Neural cell (in vitro differentiated cells): ENCODE measurements at regions not wholly inside any gene's neighbourhood (a gene's known extent, or its start where the extent isn't known, plus 50 kb on each side); places are given as distances from the start of the nearest gene placed in this dataset.

ENCODE experiments used
- H2AFZ ChIP-seq: fragments of 200-600, 300-800 bp; sonication (generic), shearing (Covaris generic); 2 replicates; pipeline ENCODE4 v1.6.0; 2014; ENCODE audit warnings: low read depth, mild to moderate bottlenecking, antibody characterized with exemption, low read length, moderate library complexity
- H3F3A ChIP-seq: fragments of 200-600 bp; shearing (Covaris generic); 2 replicates; pipeline ENCODE4 v1.6.1; 2016; ENCODE audit warnings: mild to moderate bottlenecking, moderate library complexity, mixed read lengths, antibody characterized with exemption, low read length; ENCODE audit not compliant: insufficient read depth, poor library complexity, severe bottlenecking
- H3K27ac ChIP-seq: fragments of 200-600, 300-800 bp; sonication (generic), shearing (Covaris generic); 2 replicates; pipeline ENCODE4 v1.5.1; 2014; ENCODE audit warnings: mild to moderate bottlenecking, low read length, moderate library complexity
- H3K27me3 ChIP-seq: fragments of 300-800, 200-600 bp; sonication (generic), shearing (Covaris generic); 2 replicates; pipeline ENCODE4 v1.6.0; 2014; ENCODE audit warnings: mild to moderate bottlenecking, low read depth, low read length, moderate library complexity; ENCODE audit not compliant: insufficient read depth
- H3K36me3 ChIP-seq: fragments of 300-800, 200-600 bp; sonication (generic), shearing (Covaris generic); 2 replicates; pipeline ENCODE4 v1.5.1; 2014; ENCODE audit warnings: mild to moderate bottlenecking, antibody characterized with exemption, low read length, moderate library complexity; ENCODE audit not compliant: insufficient read depth
- H3K4me2 ChIP-seq: fragments of 300-800, 200-600 bp; sonication (generic), shearing (Covaris generic); 2 replicates; pipeline ENCODE4 v1.6.0; 2014; ENCODE audit warnings: mild to moderate bottlenecking, low read length
- H3K4me3 ChIP-seq: fragments of 300-800, 200-600 bp; sonication (generic), shearing (Covaris generic); 2 replicates; pipeline ENCODE4 v1.5.1; 2014; ENCODE audit warnings: mild to moderate bottlenecking, low read length, moderate library complexity
- H3K79me2 ChIP-seq: fragments of 200-600 bp; shearing (Covaris generic); replicated peaks from 2 replicates; pipeline ENCODE4 v1.6.0; 2014; ENCODE audit warnings: mild to moderate bottlenecking, low read length, moderate library complexity; ENCODE audit not compliant: insufficient read depth
- H3K9ac ChIP-seq: fragments of 300-800, 200-600 bp; sonication (generic), shearing (Covaris generic); 2 replicates; pipeline ENCODE4 v1.6.1; 2016; ENCODE audit warnings: mild to moderate bottlenecking, low read length, mixed read lengths
- H3K9me2 ChIP-seq: fragments of 200-600 bp; shearing (Covaris generic); 2 replicates; pipeline ENCODE4 v1.6.1; 2016; ENCODE audit warnings: mild to moderate bottlenecking, low read length, mixed read lengths; ENCODE audit not compliant: insufficient read depth
- H3K9me3 ChIP-seq: fragments of 200-600, 300-800 bp; sonication (generic), shearing (Covaris generic); 2 replicates; pipeline ENCODE4 v1.6.1; 2016; ENCODE audit warnings: mild to moderate bottlenecking, mixed run types, low read length, moderate library complexity, mixed read lengths
- H4K20me1 ChIP-seq: fragments of 200-600 bp; shearing (Covaris generic); 2 replicates; pipeline ENCODE4 v1.6.1; 2016; ENCODE audit warnings: mild to moderate bottlenecking, mixed run types; ENCODE audit not compliant: insufficient read depth
- CTCF ChIP-seq: fragments of 450-650 bp; IDR thresholded peaks from 2 replicates; pipeline ENCODE4 v1.5.1; 2014; ENCODE audit warnings: antibody characterized with exemption, mild to moderate bottlenecking, moderate library complexity; ENCODE audit not compliant: poor library complexity, severe bottlenecking
- EP300 ChIP-seq: fragments of 450-650 bp; conservative IDR thresholded peaks from 2 replicates; pipeline ENCODE4 v1.6.1; 2014; ENCODE audit warnings: antibody characterized with exemption, mild to moderate bottlenecking, moderate library complexity; ENCODE audit not compliant: poor library complexity, severe bottlenecking
- EZH2 ChIP-seq: fragments of 200-600, 300-800 bp; shearing (Covaris generic), sonication (generic); IDR thresholded peaks from 2 replicates; pipeline ENCODE4 v1.6.1; 2014; ENCODE audit warnings: antibody characterized with exemption, low read length, borderline replicate concordance, mild to moderate bottlenecking; ENCODE audit not compliant: insufficient read depth, poor library complexity, severe bottlenecking
- MXI1 ChIP-seq: fragments of 450-650 bp; conservative IDR thresholded peaks from 2 replicates; pipeline ENCODE4 v1.6.1; 2014; ENCODE audit warnings: antibody characterized with exemption, mild to moderate bottlenecking; ENCODE audit not compliant: poor library complexity, severe bottlenecking
- POLR2AphosphoS5 ChIP-seq: IDR thresholded peaks from 2 replicates; pipeline ENCODE4 v1.6.1; 2012
- RAD21 ChIP-seq: fragments of 450-650 bp; conservative IDR thresholded peaks from 2 replicates; pipeline ENCODE4 v1.6.1; 2014; ENCODE audit warnings: antibody characterized with exemption, mild to moderate bottlenecking, moderate library complexity
- SMC3 ChIP-seq: fragments of 450-650 bp; conservative IDR thresholded peaks from 2 replicates; pipeline ENCODE4 v1.6.1; 2014; ENCODE audit warnings: antibody characterized with exemption, mild to moderate bottlenecking, moderate library complexity; ENCODE audit not compliant: poor library complexity
- TAF1 ChIP-seq: IDR thresholded peaks from 2 replicates; pipeline ENCODE4 v1.6.1; 2012; ENCODE audit warnings: low read depth
- TF ChIP-seq, protein P1 (sequence below): IDR thresholded peaks from 2 replicates; pipeline ENCODE4 v1.6.1; 2012; ENCODE audit warnings: borderline replicate concordance

- Histone ChIP-seq H3K36me3 (no peaks in the 10 kb centered on the region), H3F3A (no peaks in the 10 kb centered on the region), H3K9me3 (no peaks in the 10 kb centered on the region), H4K20me1 (no peaks in the 10 kb centered on the region), H3K9me2 (no peaks in the 10 kb centered on the region), H3K4me3 (no peak overlapping the region), H3K4me2 (no peak overlapping the region), H2AFZ (no peak overlapping the region), H3K79me2 (no peaks in the 10 kb centered on the region), H3K27ac (no peak overlapping the region), H3K9ac (no peak overlapping the region), H3K27me3 (no peaks in the 10 kb centered on the region)
- TF ChIP-seq POLR2AphosphoS5 (no peak), CTCF (no peak), EZH2 (no peak), EP300 (no peak), MXI1 (no peak), TAF1 (no peak), SMC3 (no peak)
- TF ChIP-seq, protein P1, sequence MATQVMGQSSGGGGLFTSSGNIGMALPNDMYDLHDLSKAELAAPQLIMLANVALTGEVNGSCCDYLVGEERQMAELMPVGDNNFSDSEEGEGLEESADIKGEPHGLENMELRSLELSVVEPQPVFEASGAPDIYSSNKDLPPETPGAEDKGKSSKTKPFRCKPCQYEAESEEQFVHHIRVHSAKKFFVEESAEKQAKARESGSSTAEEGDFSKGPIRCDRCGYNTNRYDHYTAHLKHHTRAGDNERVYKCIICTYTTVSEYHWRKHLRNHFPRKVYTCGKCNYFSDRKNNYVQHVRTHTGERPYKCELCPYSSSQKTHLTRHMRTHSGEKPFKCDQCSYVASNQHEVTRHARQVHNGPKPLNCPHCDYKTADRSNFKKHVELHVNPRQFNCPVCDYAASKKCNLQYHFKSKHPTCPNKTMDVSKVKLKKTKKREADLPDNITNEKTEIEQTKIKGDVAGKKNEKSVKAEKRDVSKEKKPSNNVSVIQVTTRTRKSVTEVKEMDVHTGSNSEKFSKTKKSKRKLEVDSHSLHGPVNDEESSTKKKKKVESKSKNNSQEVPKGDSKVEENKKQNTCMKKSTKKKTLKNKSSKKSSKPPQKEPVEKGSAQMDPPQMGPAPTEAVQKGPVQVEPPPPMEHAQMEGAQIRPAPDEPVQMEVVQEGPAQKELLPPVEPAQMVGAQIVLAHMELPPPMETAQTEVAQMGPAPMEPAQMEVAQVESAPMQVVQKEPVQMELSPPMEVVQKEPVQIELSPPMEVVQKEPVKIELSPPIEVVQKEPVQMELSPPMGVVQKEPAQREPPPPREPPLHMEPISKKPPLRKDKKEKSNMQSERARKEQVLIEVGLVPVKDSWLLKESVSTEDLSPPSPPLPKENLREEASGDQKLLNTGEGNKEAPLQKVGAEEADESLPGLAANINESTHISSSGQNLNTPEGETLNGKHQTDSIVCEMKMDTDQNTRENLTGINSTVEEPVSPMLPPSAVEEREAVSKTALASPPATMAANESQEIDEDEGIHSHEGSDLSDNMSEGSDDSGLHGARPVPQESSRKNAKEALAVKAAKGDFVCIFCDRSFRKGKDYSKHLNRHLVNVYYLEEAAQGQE, result no peak
Measured at GRCh38 chr7:37534893-37535610, 86.4 kb upstream of the ELMO1 start.

DNA sequence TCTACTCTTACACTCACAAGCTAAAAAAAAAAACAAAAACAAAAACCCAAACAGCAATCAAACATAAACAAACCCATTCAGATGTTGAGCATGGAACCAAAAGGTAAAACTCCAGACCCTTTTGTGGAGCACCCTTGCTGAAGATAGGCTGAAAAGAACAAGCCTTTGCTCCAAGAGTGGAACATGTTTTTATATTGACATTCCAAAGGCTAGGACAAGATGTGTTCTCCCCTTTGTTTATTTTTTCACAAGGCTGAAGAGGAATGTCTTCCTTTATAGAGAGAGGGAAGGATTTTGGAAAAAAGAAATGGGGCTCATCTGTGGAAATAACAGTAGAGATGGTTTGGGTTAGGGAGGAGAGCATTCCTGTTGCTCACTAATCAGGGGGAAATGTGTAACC is 87.2 kb upstream of the ELMO1 start:
- no peak for TF ChIP-seq EP300
- no peak for TF ChIP-seq POLR2AphosphoS5
- TF ChIP-seq TAF1, result no peak
- TF ChIP-seq, protein P1, result no peak
- TF ChIP-seq CTCF, result no peak
- TF ChIP-seq SMC3, result no peak
- no peak for TF ChIP-seq MXI1
- TF ChIP-seq RAD21, result no peak
- TF ChIP-seq EZH2, result no peak
- H3K9me2 ChIP-seq, result no peaks in the 10 kb centered on the region
- H3K4me2 ChIP-seq, result no peak overlapping the region
- H3K36me3 ChIP-seq, result no peaks in the 10 kb centered on the region
- no peak overlapping the region for H3K9ac ChIP-seq
- no peaks in the 10 kb centered on the region for H3K9me3 ChIP-seq
- no peaks in the 10 kb centered on the region for H4K20me1 ChIP-seq
- H3K79me2 ChIP-seq, result no peaks in the 10 kb centered on the region
- H3K27me3 ChIP-seq, result no peaks in the 10 kb centered on the region
- no peak overlapping the region for H2AFZ ChIP-seq
- H3K4me3 ChIP-seq, result no peak overlapping the region
- no peaks in the 10 kb centered on the region for H3F3A ChIP-seq
- no peak overlapping the region for H3K27ac ChIP-seq
